IPS-NIHi11 (cell line): ENCODE measurements at regions not wholly inside any gene's neighbourhood (a gene's known extent, or its start where the extent isn't known, plus 50 kb on each side); places are given as distances from the start of the nearest gene placed in this dataset.

Experiments used
- DNase-seq: peaks from one replicate; pipeline ENCODE4 v3.0.0; 2012; ENCODE audit warnings: mixed read lengths, low spot score

DNA sequence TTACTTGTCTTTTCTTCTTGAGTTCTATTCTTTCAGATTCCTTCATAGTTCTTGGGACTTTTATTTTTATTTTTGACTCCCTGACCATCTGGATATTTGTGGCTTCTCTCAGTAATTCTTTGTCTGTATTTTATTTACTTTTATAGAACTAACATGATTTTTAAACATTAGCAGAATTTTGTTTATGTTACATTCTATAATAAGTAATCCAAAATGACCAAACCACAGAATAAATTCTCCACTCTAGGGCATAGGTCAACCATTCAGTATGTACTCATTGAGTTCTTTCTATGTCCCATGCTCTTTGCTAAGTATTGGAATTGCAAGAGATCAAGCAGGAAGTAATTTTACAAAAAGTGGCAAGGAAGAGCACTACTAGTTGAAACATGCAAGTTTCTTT, 969.0 kb downstream of the TTLL7 start:
- no peak for DNase-seq

- no peak for DNase-seq
Observed at GRCh38 chr1:83029050-83029449, 969.9 kb downstream of the TTLL7 start.

DNA sequence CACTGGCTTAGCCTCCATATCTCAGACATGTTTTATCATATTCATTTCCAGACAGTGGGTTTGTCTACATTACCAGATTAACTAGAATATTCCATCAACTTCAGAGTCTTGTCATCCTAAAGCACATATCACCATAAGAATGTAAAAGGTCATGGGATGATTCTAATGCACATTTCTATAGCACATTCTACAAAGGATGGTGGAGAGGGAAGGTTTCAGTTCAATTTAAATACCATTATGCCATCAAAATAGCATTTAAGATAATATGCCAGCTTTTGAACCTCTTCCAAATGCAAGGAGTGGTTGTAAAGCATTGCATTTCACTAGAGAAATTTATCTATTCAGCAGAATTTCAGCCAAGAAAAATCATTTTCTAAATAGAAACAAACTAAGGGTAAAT, 970.5 kb downstream of the TTLL7 start:
- no peak for DNase-seq

DNA sequence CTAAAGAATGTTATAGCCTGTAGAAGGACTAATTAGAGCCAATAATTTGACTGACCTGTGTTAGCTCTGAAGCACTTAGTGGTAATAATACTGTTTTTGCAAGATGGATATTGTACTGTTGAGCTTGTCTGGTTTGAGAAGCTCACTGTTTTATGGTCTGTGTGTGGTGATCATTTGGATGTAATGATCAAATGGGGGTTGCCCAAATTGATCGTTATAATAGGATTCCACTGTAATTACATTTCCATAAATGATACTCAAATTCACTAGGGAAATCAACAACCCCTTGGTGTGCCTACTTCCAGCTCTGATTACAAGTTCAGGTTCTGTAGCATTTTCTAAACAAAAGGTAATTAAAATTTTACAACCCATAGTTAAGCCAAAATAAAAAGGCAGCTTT, 971.4 kb downstream of the TTLL7 start:
- no peak for DNase-seq

GRCh38 chr1:83026745-83027144, 972.2 kb downstream of the TTLL7 start:
- DNase-seq, result no peak

DNA sequence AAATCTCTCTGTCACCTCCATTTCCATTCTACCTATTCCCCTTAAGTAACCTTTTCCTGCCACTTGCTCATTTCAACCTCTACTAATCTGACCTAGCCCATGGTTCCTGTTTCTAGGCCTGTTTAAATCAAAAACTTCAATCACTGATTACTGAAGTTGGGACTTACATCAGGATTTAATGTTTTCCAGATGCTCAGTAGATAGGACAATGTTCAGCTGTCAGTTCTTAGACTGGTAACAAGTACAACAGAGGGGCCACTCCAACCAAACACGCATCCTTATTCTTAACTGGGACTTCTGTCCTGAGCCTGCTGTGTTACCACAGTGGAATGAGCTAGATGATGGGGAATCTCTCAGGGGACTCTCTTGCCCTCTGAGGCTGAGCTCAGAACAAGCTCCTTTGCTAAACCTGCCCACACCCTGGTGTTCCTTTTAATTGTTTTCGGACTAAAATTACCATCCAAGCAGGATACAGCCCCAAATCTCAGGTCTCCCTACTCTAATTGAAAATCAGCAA, 974.6 kb downstream of the TTLL7 start:
- no peak for DNase-seq

- DNase-seq, result no peak
Observed at GRCh38 chr1:83023212-83023611, 975.7 kb downstream of the TTLL7 start.

DNA sequence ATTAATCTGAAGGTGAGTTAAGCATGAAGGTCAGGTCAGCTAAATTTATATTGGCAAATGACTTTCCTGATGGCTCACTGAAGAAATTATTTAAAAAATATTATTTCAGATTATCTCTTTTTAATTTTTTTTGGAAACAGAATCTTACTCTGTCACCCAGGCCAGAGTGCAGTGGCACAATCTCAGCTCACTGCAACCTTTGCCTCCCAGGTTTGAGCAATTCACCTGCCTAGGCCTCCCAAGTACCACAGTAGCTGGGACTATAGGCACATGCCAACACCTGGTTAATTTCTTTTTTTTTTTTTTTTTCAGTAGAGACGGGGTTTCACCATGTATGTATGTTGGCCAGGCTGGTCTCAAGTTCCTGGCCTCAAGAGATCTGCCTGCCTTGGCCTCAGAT, 976.7 kb downstream of the TTLL7 start:
- no peak for DNase-seq

GRCh38 chr1:83017701-83018100, 981.2 kb downstream of the TTLL7 start:
- DNase-seq, result no peak

DNA sequence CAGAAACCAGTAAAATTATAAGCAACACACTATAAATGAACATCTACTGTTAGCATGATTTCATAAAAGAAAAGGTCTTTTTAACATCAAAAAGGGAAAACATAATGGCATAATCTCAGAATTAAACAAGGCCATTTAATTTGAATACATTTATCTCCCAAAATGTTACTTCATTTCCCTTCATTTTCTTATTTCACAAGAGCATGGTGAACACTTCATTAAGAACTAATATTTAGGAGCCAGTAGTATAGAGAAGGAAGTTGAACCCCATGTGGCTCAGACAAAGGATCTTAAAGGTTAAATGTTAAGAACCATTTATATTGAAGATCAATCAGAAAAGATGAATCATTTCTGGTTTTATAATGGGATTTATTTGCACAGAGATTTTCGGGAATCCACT, 981.7 kb downstream of the TTLL7 start:
- no peak for DNase-seq

DNA sequence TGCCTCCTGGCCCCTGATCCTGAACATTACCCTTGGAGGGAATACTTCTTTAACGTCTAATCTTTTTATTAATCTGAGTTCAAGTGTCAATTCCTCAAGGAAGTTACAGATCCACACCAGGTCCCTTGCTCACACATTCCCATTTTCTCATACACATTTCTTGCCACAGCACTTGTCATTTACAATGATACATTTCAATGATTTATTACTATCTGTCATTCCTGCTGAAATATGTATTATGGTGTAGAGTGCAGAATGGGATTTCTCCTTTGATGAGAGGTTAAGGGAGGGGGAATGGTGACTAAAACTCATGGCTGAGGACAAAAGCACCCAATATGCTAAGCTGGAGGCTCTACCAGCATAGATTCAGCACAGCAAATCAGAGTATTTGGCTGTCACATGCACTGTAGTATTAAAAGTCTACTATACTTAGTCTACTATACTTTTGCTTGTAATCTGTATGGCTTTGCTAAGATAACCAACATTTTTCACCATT, 982.5 kb downstream of the TTLL7 start:
- no peak for DNase-seq

- no peak for DNase-seq
Observed at GRCh38 chr1:83015163-83015562, 983.8 kb downstream of the TTLL7 start.

- DNase-seq, result no peak
Observed at GRCh38 chr1:83012950-83013349, 986.0 kb downstream of the TTLL7 start.

DNA sequence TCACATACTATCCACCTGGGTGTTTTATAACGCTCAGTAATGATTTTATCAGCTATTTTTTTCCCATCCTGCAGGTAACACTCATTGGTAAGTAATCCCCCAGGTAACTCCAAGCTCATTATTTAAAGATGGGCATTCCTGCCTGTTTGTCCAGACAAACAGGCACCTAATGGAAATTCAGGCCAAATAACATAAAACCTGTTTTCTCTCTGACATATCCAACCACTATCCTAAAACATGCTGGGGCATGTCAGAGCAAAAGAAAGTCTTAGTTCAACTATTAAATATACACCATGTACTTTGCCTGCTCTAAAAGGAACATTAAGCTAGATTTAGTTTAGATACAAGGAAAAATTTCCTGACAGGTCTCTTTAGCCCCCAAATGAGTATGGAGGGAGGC, 987.7 kb downstream of the TTLL7 start:
- no peak for DNase-seq

DNA sequence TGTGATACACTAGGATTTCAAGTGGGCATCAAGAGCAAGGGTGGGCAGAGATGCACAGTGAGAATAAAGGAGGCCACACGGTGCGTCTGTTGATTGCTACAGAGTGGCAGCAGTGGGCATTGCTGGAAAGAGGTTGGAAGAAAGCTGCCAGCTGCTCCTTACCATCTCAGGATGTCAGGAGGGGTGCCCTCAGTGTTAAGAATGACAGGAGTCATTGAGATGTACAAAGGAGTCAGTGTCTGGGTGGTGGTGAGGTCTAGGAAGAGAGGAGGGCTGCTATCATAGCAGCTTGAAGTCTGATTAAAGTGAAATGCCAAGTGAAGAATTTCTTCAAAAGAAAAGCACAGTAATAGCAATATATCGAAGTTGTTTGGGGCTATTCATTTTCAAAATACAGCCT, 992.7 kb downstream of the TTLL7 start:
- no peak for DNase-seq

DNA sequence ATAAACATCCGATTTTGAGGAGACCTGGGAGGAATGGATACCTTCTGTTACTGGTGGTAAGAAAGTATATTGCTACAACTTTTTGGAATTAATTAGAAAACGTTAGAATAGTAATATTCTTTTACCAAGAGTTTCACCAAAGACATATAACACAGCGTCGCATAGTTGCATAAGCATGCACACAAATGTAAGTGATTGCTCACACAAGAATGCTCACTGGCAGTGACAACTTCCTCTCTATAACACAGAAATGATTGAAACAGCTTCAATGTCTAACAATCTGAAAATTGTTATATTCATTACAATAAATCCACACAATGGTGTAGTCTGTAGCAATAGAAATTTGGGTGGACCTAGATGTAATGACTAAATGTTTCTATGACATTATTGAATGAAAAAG, 998.6 kb downstream of the TTLL7 start:
- no peak for DNase-seq

- no peak for DNase-seq
Observed at GRCh38 chr1:82995951-82996350, 1003.0 kb downstream of the TTLL7 start.

DNA sequence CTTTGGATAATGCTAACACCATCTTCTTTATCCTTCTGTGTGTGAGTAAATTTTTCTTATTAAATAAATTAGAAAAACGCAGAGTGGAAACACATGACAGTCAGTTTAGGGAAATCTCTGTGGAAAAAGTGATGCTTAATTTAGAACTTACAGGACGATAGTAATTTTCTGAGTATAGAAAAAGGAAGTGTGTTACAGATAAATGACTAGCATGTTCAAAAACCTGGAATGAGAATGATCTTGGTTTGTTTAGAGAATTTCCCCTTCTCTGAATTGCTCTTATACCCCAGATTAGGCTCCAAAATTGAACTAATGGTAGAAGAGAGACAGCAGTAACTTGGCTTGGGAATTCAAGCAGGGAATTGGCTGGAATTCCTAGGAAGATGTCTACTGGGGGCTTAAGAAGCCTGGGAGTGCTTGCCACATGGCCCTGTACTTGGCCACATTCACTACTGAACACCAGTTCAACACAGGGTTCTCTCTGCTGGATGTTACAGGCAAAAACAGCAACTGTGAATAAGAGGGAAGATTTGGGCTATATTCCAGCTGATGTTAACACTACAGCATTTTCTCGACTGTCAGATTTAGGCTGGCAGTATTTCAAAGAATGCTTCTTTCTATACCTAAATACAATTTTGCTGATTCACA, 1004.2 kb downstream of the TTLL7 start:
- DNase-seq, result no peak

- no peak for DNase-seq
Observed at GRCh38 chr1:82991569-82991968, 1007.4 kb downstream of the TTLL7 start.

GRCh38 chr1:82979593-82980236, 1019.2 kb downstream of the TTLL7 start:
- DNase-seq, result no peak

DNA sequence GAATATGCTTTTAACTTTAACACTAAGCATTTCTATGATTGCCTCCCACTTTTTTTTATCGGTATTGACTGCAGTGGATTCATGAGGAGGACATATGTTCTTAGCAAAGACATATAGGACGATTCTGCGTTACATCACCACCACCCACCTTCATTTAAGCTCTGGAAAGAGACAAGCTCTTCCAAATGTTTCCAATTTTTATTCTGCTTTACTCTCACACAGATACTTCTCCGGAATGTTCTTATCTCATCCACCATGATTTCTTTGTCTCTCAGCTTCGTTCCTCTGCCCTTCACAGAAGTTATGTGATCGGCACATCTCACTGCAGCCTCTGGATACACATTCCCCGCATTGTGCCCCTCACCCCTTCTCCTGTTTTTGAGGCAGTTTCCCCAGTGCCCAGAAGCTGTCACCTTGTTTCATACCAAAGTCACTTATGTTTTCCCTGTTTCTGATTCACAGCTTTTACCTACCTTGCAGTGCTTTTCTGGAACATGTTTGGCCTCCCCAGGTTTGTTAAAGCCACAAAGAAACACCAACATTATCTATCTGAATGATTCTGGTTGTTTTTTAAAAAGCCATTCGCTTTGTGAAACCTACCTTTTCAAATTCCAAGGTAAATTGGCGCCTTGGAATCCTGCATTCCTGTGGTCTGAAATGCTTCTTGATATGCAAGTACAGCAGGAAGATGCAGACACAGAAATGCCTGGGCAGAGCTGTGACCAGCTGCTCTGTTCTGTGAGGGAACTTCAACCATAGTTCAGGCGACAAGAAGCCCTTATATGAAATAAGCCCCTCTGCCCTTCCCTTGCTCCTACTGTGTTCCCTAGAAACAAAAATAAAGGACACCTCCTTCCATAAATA, 1020.2 kb downstream of the TTLL7 start:
- DNase-seq, result no peak

DNA sequence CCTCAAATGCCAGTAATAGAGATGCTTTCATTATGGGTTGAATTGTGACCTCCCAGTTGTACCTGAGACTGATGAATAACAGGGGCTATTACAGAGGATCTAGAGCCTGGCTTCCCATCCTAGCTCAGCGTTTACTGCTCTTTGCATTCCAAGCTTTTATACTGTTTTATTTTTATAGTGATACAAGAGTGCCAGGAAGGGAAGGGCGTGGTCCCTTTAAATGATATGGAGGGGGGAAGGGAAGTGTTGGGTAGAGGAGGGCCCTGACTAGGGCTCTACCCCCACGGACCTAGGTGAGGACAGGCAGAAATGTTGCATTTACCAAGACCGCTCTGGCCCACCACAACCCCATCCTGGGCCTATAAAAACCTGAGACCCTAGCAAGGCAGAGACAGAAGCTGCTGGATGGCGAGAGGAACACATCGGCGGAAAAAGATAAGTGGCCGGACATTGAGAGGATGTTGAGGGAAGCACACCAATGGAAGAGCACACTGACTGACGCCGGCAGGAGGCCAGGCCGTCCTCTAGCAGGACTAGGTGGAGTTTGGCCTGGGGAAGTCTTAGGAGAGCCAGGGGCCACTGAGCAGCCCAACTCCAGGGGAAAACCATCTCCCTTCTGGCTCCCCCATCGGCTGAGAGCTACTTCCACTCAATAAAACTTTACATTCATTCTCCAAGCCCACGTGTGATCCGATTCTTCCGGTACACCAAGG, 1025.9 kb downstream of the TTLL7 start:
- no peak for DNase-seq
